ENCODE measurements at regions not wholly inside any gene's neighbourhood (a gene's known extent, or its start where the extent isn't known, plus 50 kb on each side); places are given as distances from the start of the nearest gene placed in this dataset.

DNA sequence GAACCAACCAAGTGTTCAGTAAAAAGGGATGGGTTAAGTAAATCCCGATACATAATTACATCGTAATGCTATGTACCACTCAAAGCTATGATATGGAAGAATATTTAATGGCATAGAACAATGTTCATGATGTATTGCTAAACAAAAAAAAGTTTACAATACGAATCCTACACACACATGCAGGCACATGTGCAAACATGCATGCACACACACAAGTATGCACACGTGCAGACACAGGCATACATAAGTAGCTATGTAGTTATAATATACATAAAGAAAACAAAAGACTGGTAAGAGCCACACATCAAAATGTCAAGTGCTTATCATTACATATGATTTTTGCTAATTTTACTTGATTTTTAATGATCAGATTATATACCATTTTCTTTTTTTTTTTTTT lies 74.2 kb downstream of the ARRDC4 start:
- TF ChIP-seq, protein P1, sequence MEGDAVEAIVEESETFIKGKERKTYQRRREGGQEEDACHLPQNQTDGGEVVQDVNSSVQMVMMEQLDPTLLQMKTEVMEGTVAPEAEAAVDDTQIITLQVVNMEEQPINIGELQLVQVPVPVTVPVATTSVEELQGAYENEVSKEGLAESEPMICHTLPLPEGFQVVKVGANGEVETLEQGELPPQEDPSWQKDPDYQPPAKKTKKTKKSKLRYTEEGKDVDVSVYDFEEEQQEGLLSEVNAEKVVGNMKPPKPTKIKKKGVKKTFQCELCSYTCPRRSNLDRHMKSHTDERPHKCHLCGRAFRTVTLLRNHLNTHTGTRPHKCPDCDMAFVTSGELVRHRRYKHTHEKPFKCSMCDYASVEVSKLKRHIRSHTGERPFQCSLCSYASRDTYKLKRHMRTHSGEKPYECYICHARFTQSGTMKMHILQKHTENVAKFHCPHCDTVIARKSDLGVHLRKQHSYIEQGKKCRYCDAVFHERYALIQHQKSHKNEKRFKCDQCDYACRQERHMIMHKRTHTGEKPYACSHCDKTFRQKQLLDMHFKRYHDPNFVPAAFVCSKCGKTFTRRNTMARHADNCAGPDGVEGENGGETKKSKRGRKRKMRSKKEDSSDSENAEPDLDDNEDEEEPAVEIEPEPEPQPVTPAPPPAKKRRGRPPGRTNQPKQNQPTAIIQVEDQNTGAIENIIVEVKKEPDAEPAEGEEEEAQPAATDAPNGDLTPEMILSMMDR (IDR thresholded peaks at IDR 0.05) = no peak
- no peak for TF ChIP-seq EZH2 (IDR thresholded peaks at IDR 0.05; ENCODE audit: borderline replicate concordance, insufficient read depth, low read depth, low read length, poor library complexity, severe bottlenecking)
